Stimulated activated CD8-positive, alpha-beta memory T cell treated with anti-CD3 and anti-CD28 coated beads, Interleukin-12 subunit alpha, Interleukin-12 subunit beta, amount 100 ng/mL, for 1 hour (primary cell): ENCODE measurements at regions not wholly inside any gene's neighbourhood (a gene's known extent, or its start where the extent isn't known, plus 50 kb on each side); places are given as distances from the start of the nearest gene placed in this dataset.

Source experiments
- DNase-seq: peaks from one replicate; pipeline ENCODE4 v3.0.0-alpha.2; 2020; ENCODE audit warnings: low read depth

- no peak for DNase-seq
These were observed 79.4 kb downstream of the PDGFA start for GRCh38 chr7:440059-440749.

DNA sequence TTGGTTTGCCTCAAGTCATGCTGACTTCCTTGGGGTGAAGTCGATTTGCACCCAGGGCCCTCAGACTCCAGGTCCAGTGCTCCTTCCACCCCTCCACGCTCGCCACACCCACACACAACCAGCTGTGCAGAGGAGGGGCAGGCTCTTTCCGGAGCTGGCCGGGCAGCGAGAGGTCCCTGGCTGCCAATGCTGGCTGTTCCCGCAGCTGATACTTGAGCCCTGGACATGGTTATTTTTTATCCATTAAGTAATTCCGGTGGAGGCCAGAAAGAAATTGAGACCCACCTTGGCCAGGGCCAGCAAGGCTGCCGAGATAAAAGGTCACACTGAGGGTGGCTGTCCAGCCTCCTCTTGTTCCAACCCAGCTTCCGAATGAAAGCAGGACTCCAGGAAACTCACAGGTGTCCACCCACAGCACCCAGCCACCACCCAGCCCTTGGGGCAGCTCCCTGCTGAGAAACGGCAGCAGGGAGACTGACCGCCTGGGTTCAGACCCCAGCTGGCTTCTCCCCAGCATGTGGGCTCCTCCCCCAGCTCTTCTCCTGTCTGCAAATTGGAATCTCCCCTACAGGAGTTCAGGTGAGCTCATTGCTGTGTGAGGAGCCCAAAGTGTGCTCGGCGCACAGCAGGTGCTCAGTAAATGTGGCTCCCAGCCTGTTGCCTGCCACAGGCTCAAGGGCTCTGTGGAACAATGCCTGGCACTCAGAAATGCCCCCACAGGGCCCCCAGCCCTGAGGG, 77.8 kb downstream of the PDGFA start:
- no peak for DNase-seq

DNA sequence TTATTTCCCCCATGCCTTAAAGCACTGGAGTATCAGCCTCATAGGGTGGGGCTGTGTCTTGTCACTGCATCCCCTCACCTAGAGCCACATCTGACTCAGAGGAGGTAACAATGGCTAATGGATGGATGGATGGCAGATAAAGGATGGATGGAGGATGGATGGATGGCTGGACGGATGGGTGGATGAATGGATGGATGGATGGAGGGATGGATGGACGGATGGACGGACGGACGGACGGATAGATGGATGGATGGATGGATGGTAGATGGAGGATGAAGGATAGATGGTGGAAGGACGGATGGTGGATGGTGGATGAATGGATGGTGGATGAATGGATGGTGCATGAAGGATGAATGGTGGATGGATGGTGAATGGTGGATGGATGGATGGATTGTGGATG, 77.2 kb downstream of the PDGFA start:
- no peak for DNase-seq

DNA sequence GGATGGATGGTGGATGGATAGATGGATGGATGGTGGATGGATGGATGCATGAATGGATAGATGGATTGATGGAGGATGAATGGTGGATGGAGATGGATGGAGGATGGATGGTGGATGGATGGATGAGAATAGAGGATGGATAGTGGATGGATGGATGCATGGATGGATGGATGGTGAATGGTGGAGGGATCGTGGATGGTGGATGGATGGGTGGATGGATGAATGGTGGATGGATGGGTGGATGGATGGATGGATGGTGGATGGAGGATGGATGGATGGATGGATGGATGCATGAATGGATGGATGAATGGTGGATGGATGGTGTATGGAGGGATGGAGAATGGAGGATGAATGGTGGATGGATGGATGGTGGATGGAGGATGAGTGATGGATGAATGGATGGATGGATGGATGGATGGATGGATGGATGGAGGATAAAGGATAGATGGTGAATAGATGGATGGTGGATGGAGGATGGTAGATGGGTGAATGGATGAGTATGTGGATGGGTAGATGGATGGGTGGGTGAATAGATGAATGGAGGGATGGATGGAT, 76.3 kb downstream of the PDGFA start:
- DNase-seq, result no peak

GRCh38 chr7:444606-445005, 75.0 kb downstream of the PDGFA start:
- DNase-seq, result no peak

DNA sequence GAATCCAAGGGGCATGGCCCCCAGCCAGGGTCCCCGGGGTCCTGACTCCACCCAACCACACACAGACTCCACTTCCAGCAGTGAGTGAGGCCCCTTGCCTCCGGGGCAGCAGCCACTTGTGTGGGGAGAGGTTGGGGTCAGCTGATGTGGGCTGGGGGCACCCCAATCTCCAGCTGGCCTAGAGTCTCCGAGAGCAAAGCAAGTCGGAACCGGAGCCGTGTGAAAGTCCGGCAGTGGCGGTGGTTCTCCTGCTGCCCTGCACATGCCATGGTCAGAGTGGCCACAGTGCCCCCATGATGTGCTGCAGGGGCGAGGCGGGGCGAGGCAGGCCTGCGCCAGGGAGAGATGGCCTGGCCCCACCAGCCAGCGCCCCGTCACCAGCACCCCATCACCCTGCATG, 74.6 kb downstream of the PDGFA start:
- no peak for DNase-seq

DNA sequence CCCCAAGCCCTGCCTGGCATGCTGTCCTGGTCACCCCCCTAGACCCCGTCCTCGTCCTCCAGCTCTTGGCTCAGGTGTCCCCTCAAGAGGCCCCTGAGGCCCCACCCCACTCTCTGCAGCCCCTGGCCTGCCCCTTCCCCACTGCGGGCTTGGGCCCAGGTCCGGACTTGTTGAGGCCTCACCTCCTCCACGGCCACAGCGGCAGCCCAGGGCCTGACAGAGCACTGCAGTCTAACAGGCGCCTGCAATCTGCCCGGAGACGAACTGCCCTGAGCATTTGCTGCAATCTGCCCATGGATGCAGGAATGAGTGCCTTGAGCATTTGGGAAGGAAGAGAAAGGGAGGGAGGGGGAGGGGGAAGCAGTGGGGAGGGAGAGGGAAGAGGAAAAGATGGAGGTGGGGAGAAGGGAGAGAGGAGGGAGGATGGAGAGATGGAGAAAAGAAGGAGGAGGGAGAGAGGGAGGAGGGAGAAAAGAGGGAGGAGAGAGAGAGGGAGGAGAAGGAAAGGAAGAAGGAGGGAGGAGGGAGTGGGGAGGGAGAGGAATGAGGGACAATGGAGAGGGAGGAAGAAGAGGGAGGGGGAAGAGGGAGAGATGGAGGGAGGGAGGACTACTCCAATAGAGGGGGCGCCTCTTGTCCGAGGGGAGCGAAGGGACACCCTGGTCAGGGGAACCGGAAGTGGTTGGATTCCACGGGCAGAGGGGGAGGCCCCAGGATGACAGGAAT, 73.9 kb downstream of the PDGFA start:
- no peak for DNase-seq

- no peak for DNase-seq
These were observed 73.2 kb downstream of the PDGFA start for GRCh38 chr7:446289-446935.
